ENCODE measurements at regions not wholly inside any gene's neighbourhood (a gene's known extent, or its start where the extent isn't known, plus 50 kb on each side); places are given as distances from the start of the nearest gene placed in this dataset.

DNA sequence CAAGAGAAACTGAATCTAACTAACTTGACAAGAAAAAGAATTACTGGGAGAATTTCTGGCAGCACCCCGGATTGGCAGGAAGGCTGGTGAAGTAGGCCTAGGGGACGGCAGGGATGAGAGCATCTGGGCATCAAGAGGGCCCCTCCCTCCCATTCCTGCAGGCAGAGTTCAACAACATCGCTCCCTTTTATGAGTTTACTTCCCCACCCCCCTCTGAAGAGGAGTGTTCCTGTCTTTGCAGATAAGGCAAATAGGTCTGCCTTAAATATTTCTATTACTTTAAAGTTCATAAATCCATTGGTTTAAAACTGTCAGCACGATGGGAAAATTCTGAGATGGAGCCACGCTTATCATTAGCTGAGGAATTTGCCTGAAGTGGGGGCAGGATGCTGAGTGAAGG is 168.7 kb downstream of the TBX5 start:
- BruUV-seq (replicated peaks), result no TSS peak
- TF ChIP-seq EZH2 (IDR thresholded peaks at IDR 0.05; ENCODE audit: borderline replicate concordance, low read depth, low read length, poor library complexity, severe bottlenecking), result no peak
- TF ChIP-seq, protein P1, sequence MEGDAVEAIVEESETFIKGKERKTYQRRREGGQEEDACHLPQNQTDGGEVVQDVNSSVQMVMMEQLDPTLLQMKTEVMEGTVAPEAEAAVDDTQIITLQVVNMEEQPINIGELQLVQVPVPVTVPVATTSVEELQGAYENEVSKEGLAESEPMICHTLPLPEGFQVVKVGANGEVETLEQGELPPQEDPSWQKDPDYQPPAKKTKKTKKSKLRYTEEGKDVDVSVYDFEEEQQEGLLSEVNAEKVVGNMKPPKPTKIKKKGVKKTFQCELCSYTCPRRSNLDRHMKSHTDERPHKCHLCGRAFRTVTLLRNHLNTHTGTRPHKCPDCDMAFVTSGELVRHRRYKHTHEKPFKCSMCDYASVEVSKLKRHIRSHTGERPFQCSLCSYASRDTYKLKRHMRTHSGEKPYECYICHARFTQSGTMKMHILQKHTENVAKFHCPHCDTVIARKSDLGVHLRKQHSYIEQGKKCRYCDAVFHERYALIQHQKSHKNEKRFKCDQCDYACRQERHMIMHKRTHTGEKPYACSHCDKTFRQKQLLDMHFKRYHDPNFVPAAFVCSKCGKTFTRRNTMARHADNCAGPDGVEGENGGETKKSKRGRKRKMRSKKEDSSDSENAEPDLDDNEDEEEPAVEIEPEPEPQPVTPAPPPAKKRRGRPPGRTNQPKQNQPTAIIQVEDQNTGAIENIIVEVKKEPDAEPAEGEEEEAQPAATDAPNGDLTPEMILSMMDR (conservative IDR thresholded peaks at IDR 0.05; ENCODE audit: low read depth, low read length), result no peak
- H3K9me3 ChIP-seq (ENCODE audit: low read depth, low read length, poor library complexity, severe bottlenecking), result no peaks in the 10 kb centered on the region
- intact Hi-C loops (cut with micrococcal nuclease; ENCODE audit: unreplicated experiment), result no loop called here
- no peaks in the 10 kb centered on the region for H3K36me3 ChIP-seq (ENCODE audit: insufficient read depth, low read length, poor library complexity, severe bottlenecking)
- CTCF ChIA-PET, result no interaction called here
- POLR2A ChIA-PET (ENCODE audit: low non-redundant PET), result no interaction called here
- H3K4me3 ChIP-seq (ENCODE audit: low read depth, low read length, poor library complexity, severe bottlenecking), result no peak overlapping the region
- no peak overlapping the region for H3K27ac ChIP-seq (ENCODE audit: low read depth, low read length, poor library complexity, severe bottlenecking)
- no peaks in the 10 kb centered on the region for H3K4me1 ChIP-seq (ENCODE audit: insufficient read depth, low read length, poor library complexity, severe bottlenecking)
- no peaks in the 10 kb centered on the region for H3K27me3 ChIP-seq (replicated peaks; ENCODE audit: insufficient read depth, low read depth, low read length, poor library complexity)
- no peak for DNase-seq (ENCODE audit: low spot score)

DNA sequence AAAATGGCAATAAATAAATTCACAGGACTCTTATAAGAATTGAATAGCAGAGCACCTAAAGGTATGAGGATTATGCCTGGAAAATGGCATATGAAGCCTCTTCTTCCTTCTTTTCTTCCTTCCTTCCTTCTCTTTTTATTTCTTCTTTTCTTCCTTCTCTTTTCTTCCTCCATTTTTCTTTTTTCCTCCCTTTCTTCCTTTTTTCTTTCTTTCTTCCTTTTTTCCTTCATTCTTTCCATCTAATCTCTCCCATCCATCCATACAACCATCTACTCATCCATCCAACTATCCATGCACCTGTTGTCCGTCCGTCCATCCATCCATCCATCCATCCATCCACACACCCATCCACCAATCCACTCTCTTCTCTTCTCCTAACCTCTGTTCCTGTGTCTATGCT is 173.8 kb downstream of the TBX5 start:
- POLR2A ChIA-PET (ENCODE audit: low non-redundant PET), result no interaction called here
- H3K27me3 ChIP-seq (replicated peaks; ENCODE audit: insufficient read depth, low read depth, low read length, poor library complexity), result no peaks in the 10 kb centered on the region
- TF ChIP-seq EZH2 (IDR thresholded peaks at IDR 0.05; ENCODE audit: borderline replicate concordance, low read depth, low read length, poor library complexity, severe bottlenecking), result no peak
- TF ChIP-seq, protein P1 (conservative IDR thresholded peaks at IDR 0.05; ENCODE audit: low read depth, low read length), result no peak
- no peak overlapping the region for H3K4me3 ChIP-seq (ENCODE audit: low read depth, low read length, poor library complexity, severe bottlenecking)
- no peak overlapping the region for H3K27ac ChIP-seq (ENCODE audit: low read depth, low read length, poor library complexity, severe bottlenecking)
- intact Hi-C loops (cut with micrococcal nuclease; ENCODE audit: unreplicated experiment), result no loop called here
- H3K4me1 ChIP-seq (ENCODE audit: insufficient read depth, low read length, poor library complexity, severe bottlenecking), result no peaks in the 10 kb centered on the region
- DNase-seq (ENCODE audit: low spot score), result no peak
- no peaks in the 10 kb centered on the region for H3K36me3 ChIP-seq (ENCODE audit: insufficient read depth, low read length, poor library complexity, severe bottlenecking)
- CTCF ChIA-PET, result no interaction called here
- H3K9me3 ChIP-seq (ENCODE audit: low read depth, low read length, poor library complexity, severe bottlenecking), result no peaks in the 10 kb centered on the region
- no TSS peak for BruUV-seq (replicated peaks)

DNA sequence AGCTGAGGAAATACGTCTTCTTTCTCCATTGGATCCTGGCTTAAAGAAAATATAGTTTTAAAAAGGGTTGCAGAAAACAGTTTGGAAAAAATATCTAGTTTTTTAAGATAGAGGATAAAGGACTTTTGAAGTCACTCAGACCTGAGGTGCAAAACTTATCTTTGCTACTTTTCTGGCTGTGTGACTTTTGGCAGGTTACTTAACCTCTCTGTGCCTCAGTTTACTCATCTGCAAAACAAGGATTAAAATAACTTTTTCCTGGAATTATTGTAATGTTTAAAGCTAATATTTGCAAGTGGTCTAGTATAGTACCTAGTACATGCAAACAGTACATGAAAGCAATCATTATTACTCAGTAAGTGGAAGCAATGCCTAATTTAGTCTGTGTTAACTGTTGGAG is 176.8 kb downstream of the TBX5 start:
- no peak for DNase-seq (ENCODE audit: low spot score)
- TF ChIP-seq, protein P1 (conservative IDR thresholded peaks at IDR 0.05; ENCODE audit: low read depth, low read length), result no peak
- no peak for TF ChIP-seq EZH2 (IDR thresholded peaks at IDR 0.05; ENCODE audit: borderline replicate concordance, low read depth, low read length, poor library complexity, severe bottlenecking)
- Histone ChIP-seq H3K4me3 (ENCODE audit: low read depth, low read length, poor library complexity, severe bottlenecking) (no peak overlapping the region), H3K27ac (ENCODE audit: low read depth, low read length, poor library complexity, severe bottlenecking) (no peak overlapping the region), H3K27me3 (replicated peaks; ENCODE audit: insufficient read depth, low read depth, low read length, poor library complexity) (no peaks in the 10 kb centered on the region), H3K4me1 (ENCODE audit: insufficient read depth, low read length, poor library complexity, severe bottlenecking) (no peaks in the 10 kb centered on the region), H3K36me3 (ENCODE audit: insufficient read depth, low read length, poor library complexity, severe bottlenecking) (no peaks in the 10 kb centered on the region), H3K9me3 (ENCODE audit: low read depth, low read length, poor library complexity, severe bottlenecking) (no peaks in the 10 kb centered on the region)
- CTCF ChIA-PET, result no interaction called here
- intact Hi-C loops (cut with micrococcal nuclease; ENCODE audit: unreplicated experiment), result no loop called here
- BruUV-seq (replicated peaks), result no TSS peak
- POLR2A ChIA-PET (ENCODE audit: low non-redundant PET), result no interaction called here

Data from A673 (cell line).